ENCODE measurements at regions not wholly inside any gene's neighbourhood (a gene's known extent, or its start where the extent isn't known, plus 50 kb on each side); places are given as distances from the start of the nearest gene placed in this dataset.

DNA sequence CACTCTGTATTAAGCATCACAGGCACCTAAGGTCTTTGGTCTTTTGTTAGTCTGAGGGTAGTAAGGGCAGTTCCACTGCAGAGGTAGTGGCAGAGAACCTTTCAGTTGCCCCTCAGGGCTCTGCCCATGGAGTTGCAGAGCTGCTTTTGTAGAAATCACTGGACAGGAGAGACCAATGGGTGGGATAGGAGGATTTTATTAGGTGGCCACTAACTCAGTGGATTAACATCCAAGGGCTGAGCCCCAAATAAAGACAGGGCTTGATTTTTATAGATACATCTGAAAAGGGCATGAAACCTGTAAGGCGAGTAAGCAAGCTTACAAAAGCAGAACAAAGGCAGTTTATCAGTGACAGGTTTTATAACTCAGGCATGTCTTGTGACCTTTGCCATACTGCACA, 1035.4 kb downstream of the SH3BGRL start:
- TF ChIP-seq NFIC (IDR thresholded peaks at IDR 0.05; ENCODE audit: low read depth, low read length) (no peak), ETV6 (conservative IDR thresholded peaks at IDR 0.05 in 1 of 2, IDR thresholded peaks at IDR 0.05 in 1 of 2; ENCODE audit: borderline replicate concordance in 1 of 2, low read depth in 1 of 2) (no peak), POLR2AphosphoS2 (IDR thresholded peaks at IDR 0.05; ENCODE audit: low read depth, low read length) (no peak), HDAC2 (IDR thresholded peaks at IDR 0.05) (no peak)
- TF ChIP-seq, protein P1, sequence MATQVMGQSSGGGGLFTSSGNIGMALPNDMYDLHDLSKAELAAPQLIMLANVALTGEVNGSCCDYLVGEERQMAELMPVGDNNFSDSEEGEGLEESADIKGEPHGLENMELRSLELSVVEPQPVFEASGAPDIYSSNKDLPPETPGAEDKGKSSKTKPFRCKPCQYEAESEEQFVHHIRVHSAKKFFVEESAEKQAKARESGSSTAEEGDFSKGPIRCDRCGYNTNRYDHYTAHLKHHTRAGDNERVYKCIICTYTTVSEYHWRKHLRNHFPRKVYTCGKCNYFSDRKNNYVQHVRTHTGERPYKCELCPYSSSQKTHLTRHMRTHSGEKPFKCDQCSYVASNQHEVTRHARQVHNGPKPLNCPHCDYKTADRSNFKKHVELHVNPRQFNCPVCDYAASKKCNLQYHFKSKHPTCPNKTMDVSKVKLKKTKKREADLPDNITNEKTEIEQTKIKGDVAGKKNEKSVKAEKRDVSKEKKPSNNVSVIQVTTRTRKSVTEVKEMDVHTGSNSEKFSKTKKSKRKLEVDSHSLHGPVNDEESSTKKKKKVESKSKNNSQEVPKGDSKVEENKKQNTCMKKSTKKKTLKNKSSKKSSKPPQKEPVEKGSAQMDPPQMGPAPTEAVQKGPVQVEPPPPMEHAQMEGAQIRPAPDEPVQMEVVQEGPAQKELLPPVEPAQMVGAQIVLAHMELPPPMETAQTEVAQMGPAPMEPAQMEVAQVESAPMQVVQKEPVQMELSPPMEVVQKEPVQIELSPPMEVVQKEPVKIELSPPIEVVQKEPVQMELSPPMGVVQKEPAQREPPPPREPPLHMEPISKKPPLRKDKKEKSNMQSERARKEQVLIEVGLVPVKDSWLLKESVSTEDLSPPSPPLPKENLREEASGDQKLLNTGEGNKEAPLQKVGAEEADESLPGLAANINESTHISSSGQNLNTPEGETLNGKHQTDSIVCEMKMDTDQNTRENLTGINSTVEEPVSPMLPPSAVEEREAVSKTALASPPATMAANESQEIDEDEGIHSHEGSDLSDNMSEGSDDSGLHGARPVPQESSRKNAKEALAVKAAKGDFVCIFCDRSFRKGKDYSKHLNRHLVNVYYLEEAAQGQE (IDR thresholded peaks at IDR 0.05; ENCODE audit: low read depth, low read length): no peak

Data from GM12878 (cell line).